GM11168 (cell line): ENCODE measurements at regions not wholly inside any gene's neighbourhood (a gene's known extent, or its start where the extent isn't known, plus 50 kb on each side); places are given as distances from the start of the nearest gene placed in this dataset.

Source experiments
- in situ Hi-C: fragments of 300-500 bp; cut with MboI; formaldehyde crosslinking; loops from one replicate; pipeline ENCODE4 v1.12.0; 2022; ENCODE audit warnings: low sequenced_read_pairs; ENCODE audit not compliant: unreplicated experiment

DNA sequence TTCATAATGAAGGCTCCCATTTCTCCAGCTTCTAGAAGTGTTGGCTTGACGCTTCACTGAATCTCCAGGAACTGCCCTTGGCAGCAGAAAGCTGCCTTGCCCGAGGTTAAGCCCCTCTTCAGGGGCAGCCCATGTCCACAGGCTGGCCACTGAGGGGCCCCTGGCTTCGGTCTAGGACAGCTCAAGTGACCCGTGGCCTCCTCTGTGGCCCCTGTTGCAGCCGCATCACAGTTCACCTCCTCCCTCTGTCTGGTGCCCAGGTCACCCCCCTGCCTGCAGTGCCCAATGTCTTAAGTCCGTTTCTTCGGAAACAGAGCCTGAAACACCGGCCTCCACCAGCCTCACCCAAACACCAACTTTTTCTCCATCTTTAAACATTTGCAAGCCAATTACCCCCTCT lies 279.2 kb upstream of the MKI67 start:
- in situ Hi-C loops: no loop called here

DNA sequence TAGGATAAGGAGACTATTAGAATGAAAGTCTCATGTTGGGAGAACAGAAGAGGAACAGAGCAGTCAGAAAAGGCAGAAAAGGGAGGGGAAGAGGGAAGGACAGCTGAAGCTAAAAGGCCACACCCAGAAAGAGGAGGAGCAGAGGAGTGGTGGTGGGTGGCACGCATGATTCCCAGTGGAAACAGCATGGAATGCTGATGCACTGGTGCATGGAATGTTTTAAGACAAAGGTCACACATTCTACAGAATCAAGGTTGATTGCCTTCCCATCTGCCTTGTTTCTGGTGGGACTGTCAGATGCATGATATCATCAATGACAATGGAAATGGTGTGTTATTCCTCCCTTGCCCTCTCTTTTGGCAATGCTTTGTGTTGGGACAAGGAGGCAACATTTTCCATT lies 285.4 kb upstream of the MKI67 start:
- in situ Hi-C loops: no loop called here

DNA sequence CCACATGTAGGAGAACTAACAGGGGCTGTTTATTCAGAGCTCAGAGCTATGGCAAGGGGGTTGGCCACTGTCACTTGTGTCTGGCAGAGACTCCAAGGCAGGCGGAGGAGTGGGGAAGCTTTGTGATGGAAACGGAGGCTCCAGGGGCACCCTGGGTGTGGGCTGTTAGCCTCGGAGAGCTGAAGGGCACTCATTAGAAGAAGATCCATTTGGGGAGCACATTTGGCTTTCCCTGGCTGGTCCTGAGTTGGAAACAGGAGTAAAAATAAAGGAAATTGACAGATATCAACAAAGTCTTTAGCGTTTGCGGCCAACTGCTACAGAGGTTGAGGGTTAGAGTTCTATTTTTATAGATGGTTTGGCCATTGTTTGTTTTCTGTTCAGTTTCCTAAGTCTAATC lies 288.3 kb upstream of the MKI67 start:
- in situ Hi-C loops: no loop called here

DNA sequence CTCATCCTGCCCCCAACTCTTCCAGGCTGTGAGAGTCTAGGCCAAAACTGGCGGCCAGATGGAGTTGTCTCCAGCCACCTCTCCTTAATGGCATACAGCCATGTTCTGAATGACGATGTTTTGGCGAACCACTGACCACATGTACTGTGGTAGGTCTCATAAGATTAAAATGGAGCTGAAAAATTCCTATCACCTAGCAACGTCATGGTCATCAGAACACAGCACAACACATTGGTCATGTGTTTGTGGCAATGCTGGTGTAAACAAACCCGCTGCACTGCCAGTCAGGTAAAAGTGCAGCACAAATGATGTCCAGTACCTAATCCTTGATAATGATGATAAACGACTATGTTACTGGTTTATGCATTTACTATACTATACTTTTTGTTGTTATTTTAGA lies 290.0 kb upstream of the MKI67 start:
- in situ Hi-C loops: no loop called here

DNA sequence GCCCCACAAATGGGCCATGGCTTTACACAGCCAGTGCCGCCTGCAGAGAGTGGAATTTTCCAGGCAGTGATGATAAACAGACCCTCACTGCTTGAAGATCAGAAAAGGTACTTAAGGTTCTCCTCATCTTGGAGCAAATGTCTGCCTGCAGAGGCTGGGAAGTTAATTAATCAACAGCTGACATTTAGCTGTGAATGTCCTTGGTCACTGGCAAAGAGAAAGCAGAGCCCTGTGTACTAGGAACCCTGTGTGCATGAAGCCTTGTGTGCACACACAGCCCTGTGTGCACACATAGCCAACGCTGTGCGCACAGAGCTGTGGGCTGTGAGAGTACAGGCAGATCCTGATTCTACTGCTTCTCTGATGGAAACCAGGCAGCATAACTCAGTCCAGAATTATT lies 291.6 kb upstream of the MKI67 start:
- in situ Hi-C loops: no loop called here

DNA sequence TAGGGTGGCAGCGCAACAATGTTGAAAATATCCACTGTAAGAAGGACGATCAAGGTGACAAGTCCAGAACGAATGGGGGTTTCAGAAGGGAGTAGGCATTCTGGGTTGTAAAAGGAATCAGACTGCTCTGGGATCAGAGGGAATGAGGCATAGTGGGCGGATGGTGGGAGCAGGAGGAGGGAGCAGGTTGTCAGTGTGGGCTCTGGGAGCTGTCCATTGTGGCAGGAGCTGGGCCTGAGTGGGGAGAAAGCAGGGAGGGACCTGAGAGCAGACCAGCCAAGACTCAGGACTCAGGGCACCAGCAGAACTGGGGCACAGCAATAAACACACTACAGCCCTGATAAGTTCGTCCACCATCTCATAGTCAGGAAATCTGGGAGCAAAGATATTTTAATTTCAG lies 292.6 kb upstream of the MKI67 start:
- in situ Hi-C loops: no loop called here

DNA sequence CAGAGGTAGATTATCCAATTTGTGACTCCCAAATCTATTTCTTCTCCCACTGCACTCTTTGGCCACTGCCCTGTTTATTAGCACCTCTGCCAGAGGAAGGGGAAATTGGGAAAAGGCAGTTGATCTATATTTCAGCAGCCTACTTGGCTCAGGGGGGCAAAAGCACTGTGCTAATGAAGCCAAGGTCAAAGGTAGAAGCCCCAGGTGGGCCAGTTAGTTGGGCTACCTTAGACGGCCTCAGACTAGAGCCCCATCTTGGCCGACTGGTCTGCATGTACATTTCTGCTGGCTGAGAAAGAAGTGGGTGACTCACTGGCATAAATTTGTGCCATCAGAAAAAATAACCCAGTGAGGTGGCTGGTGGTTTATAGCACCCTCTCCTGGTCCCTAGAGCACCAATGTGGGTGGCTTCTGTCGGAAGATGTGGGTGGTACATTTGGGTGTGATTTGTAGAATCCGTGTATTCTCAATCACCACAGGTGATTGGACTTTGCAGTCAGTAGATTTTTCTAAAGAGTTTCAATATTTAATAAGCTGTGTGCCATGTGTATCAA lies 293.3 kb upstream of the MKI67 start:
- in situ Hi-C loops: no loop called here

DNA sequence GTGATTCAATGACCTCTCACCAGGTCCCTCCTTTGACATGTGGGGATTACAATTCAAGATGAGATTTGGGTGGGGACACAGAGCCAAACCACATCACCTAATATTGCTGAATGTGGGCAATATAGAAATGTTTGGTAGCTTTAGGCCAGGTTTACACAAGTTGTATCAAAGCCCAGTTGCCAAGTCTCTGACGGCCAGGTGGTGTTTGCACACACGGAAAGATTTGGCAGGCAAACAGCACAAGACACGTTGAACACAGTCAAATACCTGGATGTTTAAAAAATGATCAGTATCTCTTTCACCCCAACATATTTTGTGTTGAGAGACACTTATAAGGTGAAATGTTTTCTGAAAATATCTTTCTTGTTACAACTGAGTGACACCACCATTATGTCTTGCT lies 294.4 kb upstream of the MKI67 start:
- in situ Hi-C loops: no loop called here

DNA sequence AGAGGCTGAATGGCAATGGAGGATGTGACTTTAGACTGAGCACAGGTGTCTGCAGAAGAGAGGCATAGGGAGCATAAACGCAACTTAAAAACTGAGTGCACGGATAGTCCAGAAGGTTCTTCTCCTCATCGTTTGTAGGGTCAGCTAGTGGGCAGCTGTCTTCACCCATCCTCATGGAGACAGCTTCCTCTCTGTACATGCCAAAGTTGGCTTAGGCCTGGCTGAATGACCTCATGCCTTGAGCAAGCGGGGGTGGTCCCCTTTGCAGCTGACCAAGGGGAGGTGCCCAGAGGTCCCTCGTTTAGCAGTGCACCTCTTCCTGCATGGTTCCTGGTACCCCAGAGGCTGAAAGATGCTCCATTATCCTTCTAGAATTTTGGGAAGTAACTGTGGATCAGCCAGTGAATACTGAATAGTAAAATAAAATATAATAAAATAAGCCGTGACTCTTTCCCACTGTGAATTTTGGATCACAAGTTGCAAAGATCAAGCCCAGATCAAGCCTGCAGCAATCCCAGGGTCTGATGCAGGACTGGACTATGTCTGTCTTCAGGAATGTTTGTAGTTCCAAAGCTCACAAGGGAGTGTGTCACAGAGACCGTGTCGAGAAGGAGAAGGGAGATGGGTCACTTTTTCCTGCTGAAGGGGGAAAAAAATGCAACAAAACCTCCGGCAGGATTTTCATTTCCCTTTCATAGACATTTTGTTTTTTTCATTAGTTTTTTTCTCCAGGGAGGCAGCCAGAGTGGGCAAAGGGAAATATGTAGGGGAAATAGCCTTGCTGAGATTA lies 295.3 kb upstream of the MKI67 start:
- in situ Hi-C loops: no loop called here

DNA sequence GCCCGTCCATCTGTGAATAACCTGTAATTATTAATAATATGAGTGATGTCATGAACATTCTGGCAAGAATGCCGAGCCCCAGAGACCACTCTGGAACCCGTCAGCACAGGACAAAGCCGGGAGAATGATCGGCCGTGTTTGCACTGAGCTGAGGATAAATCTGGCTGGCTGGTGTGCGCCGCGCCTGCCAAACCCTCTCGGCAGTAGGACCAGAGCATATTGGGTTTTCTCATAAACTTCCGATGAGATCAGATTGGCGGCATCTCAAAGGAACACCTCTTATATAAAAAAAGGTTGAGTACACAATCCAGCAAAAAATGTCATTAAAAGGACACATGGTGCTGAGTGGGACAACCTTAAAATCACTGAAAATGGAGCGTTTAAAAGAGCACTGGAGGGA lies 296.0 kb upstream of the MKI67 start:
- in situ Hi-C loops: no loop called here

DNA sequence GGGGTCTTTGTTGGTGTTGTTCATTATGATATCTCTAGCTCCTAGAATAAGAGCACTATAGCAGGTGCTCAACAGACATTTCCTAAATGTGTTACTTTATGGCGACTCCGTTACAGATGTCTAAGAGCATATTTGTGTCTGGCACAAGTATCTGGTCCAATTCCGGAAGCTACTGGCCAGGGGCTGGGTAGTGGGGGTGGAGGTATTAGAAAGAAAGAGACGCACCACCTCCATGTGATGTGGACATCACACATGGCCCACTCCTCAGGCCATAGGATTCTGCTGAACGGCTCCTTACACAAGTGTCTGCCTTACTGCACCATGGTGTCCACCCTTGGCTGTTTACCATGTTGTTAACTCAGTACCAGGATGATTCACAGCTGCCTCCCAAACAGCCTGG lies 296.8 kb upstream of the MKI67 start:
- in situ Hi-C loops: no loop called here

DNA sequence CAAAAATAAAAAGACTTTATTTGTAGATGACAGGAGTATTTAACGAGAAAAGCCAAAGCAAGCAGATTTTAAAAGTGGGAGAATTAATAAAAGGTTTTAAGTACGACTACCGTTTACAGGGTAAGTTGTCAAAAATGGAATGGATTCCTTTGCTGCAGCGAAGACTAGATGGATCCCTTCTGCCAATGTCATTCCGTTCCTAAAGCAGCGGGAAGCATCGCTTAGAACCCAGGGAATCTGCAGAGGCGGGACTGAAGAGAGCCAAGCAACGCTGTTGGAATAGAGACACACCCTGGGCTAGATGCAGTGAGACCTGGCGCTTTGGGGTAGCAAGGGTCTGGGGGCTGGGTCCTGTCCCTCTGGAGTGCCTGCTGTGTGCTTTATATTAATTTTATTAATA lies 303.1 kb upstream of the MKI67 start:
- in situ Hi-C loops: no loop called here

DNA sequence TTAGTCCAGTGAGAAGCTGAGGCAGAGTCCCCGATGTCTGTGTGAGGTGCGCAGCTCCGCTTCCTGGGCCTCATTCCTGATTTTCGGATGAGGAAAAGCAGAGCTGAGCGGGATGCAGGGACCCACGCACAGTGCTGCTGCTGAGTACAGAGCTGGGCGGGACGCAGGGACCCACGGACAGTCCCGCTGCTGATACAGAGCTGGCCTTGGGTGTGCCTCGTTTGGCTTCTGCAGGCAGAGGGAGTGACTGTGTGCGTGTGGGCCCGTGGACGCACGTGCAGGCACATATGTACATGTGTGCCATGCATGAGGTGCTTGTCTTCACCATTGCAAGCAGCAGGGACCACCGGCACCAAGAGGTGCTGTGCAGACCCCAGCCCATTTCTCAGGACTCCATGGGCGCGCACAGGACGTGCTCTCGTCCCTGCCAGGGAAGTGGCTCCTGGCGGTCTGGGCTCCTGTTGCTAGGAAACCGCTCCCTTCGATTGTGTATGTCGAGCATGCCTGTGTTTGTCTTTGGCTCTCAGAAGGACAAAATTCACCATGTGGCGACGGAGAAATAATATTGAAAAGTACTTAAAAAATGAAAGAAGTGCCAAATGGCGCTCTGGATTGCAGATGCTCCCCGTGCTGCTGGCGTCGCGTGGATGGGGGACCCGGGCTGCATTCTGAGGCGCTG lies 303.8 kb upstream of the MKI67 start:
- in situ Hi-C loops: no loop called here

DNA sequence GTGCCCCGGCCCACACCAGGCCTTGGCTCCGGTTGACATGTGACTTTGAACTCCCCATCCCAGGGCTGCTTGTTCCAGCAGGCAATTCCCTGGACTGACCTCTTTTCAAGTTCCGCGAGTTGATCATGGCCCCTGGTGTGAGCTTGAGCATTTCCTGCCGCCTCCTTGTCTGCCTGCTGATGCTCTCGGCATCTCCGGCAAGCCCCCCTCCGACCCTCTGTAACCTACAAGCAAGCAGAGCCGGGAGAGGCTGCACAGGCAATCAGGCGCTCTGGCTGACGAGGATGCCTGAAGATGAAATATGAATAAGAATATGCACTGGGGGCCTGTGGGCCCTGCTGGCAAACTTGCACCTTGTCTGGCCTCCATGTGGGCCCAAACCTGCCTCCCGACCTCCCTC lies 304.9 kb upstream of the MKI67 start:
- in situ Hi-C loops: no loop called here

DNA sequence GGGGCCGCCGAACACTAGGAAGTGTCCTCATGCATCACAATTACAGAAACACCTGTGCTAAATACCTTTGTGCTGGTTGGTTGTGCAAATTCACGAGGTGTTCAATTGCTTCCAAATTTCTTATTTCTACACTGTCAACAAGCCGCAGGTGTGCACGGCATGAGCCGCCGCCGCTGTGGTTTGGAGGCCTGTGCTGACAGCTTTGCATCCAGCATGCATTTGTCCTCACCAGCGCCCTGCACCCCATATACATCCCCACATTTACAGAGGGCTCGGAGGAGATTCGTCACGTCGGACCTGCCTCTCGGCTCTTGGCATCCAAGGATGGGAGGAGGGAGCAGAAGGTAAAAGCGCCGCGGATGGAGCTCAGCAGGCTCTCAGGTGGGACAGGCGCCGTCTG lies 305.3 kb upstream of the MKI67 start:
- in situ Hi-C loops: no loop called here

DNA sequence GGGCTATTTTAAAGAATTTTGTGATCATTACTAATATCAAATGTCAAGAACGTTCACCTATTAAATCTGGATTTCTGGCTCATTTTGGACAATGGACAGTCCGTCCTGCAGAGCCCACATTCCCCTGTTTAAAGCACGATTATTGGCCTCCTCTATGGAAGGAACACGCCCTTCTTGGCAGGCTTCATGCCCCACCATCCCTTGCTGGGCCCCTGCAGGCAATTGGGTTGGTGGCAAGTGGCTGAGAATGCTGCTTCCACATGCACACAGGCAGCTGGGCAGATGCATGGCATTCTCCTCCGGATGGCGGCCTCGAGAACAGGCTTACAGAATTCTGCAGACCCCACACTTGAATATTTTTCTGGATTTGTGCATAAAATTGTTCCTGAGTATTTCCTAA lies 305.8 kb upstream of the MKI67 start:
- in situ Hi-C loops: no loop called here

DNA sequence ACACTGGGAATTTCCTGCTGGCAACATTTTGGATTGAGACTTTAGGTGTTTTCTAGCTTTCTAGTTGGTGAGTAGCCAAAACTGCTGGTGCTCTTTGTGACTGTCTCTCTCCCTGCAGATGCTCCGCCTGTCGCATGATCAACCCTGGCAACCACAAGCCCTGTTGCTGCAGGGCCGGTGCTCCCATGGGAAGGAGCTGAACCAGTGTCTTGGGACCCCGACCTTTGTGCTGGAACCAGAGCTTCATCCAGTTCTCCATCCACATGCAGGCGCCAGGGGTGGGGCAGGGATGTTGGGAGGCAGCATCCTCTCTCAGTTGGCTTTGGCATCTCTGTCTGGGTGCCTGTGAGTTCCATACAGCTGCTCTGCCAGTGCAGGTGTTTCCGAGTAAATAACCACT lies 306.2 kb upstream of the MKI67 start:
- in situ Hi-C loops: no loop called here

DNA sequence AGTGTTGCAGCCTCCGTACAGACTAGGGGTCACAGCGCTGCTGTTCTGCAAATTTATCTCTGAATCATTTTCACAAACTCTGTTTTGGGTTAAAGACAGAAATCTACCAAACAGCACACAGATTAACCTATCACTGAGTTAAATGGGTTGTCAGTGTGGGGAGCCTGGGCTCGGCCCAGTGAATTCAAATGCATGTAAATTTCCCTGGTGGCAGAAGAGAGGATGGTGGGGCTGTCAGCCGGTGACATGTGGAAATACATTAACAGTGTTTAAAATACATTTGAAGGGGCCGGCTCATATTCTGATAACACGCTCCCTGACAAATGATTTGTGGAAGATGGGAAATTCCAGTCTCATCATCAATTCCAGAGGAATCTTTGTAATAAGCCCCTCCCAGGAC lies 309.6 kb upstream of the MKI67 start:
- in situ Hi-C loops: no loop called here

DNA sequence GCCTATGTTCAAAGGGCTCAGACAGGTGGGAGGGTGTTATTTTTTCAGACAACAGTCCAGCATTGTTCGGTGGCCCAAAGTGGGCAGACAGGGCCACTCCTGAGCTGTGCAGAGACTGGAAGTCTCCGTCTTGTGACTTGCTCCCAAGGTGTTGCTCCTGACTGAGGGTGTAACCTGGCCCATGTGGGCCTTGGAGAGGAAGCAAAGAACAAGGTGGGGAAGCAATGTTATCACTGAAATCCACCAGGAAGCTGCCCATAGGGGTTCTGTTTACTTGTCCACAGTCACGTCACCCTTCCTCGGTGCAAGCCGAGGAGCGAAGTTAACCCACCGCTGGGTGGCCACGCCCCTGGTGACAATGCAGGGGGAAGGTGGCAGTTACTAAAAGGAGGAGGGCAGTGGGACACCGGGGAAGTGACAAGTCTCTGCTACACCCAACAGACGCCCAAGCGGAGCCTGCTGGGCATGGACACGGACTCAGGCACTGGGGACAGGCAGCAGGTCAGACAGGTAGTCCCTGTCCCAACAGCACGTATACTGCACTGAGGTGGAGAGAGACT lies 311.6 kb upstream of the MKI67 start:
- in situ Hi-C loops: no loop called here

DNA sequence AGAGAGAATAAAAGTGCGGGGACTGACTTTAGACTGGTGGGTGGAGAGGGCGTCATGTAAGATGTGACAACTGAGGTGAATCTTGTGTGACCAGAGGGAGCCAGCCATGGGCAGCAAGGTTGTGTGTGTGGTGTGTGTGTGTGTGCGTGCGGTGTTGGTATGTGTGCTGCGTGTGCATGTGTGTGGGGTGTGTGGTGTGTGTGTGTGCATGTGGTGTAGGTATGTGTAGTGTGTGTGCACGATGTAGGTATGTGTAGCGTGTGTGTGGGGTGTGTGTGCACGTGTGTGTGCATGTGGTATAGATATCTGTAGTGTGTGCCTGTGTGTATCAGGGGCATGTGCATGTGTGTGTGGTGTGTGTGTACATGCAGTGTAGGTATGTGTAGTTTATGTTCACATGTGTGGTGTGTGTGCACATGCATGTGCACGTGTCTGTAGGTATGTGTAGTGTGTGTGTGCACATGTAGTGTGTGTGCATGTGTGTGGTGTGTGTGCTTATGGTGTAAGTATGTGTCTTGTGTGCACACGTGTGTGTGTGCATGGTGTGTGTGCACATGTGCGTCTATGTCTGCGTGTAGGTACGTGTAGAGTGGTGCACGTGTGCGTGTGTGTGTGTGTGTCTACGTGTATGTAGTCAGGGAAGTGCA lies 312.3 kb upstream of the MKI67 start:
- in situ Hi-C loops: no loop called here

DNA sequence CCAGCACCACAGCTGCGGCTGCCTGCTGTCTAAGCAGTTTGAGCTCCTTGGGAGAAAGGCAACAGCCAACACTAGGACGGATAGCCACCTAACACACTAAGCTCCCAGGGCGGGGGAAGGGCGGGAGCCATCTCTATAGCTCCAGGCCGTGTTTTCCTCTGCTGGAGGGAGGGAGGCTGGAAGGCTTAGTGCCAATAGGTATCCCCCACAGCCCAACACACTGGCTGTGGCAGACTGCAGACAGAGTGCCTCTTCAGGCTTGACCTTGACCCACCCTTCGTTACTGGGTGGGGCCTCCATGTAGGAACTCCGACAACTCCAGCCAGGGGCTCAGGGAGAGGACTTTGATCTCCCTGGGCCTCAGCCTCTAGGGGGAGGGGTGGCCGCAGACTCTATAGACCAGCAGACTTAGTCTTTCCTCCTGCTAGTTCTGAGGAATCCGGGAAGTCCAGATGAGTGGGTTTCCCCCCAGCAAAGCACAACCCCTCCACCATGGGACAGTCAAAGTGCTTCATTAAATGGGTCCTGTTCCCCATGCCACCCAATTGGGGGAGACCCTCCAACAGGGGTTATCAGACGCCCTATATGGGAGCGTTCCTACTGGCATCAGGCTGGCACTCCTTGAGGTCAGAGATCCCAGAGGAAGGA lies 314.4 kb upstream of the MKI67 start:
- in situ Hi-C loops: no loop called here
